ENCODE measurements at regions not wholly inside any gene's neighbourhood (a gene's known extent, or its start where the extent isn't known, plus 50 kb on each side); places are given as distances from the start of the nearest gene placed in this dataset.
"Not testable (repeated sequence)": the region's sequence is repeated elsewhere in the genome, so short reads cannot be mapped to it uniquely, and the experiment has no call there.

- no peak overlapping the region for H3K4me3 ChIP-seq (ENCODE audit: low read length)
- no peak for TF ChIP-seq ZNF274 (IDR thresholded peaks at IDR 0.05; ENCODE audit: low read depth, low read length)
These were observed 443.4 kb downstream of the DTWD2 start for GRCh38 chr5:118544887-118545449.

DNA sequence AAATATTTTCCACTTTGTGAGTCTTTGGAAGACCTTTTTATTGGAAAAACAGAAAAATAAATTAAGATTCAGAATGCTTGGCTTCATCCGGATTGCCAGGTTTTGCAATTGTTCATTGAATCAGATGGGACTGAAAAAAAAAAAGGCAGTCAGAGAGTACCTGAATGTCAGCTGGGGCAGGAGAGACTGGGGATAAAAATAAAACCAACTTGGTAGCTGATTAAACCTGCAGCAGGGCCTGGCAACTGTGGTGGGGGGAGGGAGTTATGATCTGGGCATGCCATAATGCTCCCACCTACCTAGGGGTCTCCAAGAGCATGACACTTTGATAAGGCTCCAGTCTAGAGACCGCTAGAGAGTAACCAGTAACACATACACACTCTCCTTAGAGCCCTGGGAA lies 454.4 kb downstream of the DTWD2 start:
- TF ChIP-seq ZNF274 (IDR thresholded peaks at IDR 0.05; ENCODE audit: low read depth, low read length): no peak
- H3K4me3 ChIP-seq (ENCODE audit: low read length): no peak overlapping the region

DNA sequence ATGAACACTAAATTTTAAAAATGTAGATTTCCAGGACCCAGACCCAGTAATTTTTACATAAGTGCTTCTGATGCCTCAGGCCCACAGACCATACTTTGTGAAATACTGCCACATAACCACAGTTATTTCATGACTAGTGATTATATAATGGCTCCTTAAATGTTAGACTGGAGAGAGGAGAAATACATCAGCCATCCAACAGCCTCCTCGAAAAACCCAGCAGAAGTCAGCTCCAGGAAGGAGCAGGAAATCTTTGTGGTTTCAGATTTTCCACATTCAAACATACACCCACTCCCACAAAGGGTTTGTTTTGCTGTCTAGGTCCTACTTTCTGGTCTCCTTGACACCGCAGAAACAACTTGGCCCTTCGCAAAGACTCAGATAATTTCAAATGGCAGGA lies 455.2 kb downstream of the DTWD2 start:
- TF ChIP-seq ZNF274 (IDR thresholded peaks at IDR 0.05; ENCODE audit: low read depth, low read length): no peak

DNA sequence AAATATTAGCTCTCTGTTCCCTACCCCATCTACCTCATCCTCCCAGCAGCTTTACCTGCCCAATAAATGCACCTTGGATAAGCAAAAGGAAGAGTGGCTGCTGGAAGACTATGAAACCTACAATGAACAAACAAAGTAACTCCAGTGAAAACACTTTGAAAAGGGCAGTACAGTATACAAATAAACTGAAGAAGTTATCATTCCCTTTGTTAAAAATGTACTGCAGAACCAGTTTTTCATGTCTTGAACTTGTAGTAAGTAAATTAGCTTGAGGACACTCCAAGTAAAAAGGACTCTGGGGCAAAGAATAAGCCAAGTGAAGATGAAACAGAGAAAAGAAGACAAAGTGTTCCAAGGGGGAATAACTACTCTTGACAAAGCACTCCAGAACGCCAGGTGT lies 457.1 kb downstream of the DTWD2 start:
- no peak for TF ChIP-seq ZNF274 (IDR thresholded peaks at IDR 0.05; ENCODE audit: low read depth, low read length)
- no peak overlapping the region for H3K4me3 ChIP-seq (ENCODE audit: low read length)

More for the DNA sequence above, 455.2 kb downstream of the DTWD2 start:
- H3K4me3 ChIP-seq (ENCODE audit: low read length): no peak overlapping the region

- TF ChIP-seq ZNF274 (IDR thresholded peaks at IDR 0.05; ENCODE audit: low read depth, low read length): no peak
- no peak overlapping the region for H3K4me3 ChIP-seq (ENCODE audit: low read length)
These were observed 458.8 kb downstream of the DTWD2 start for GRCh38 chr5:118529361-118530144.

DNA sequence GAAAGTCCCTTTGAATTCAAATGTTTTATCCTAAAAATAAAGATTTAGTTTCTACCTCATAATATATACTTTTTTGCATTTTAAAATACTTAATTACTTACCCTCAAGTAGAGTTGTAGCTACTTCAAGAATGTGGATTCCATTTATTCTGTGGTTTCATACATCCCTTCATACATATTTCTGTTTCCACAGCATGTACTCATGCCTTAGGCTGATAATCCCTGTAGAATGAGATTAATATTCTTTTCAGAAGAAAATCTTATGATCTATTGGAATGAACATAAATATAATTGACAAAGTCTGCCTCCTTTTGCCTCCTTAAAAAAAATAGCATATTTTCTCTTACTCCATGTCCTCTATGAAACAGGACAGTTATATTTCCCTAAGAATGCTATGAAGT lies 465.7 kb downstream of the DTWD2 start:
- TF ChIP-seq ZNF274 (IDR thresholded peaks at IDR 0.05; ENCODE audit: low read depth, low read length): no peak
- no peak overlapping the region for H3K4me3 ChIP-seq (ENCODE audit: low read length)

- no peak overlapping the region for H3K4me3 ChIP-seq (ENCODE audit: low read length)
- TF ChIP-seq ZNF274 (IDR thresholded peaks at IDR 0.05; ENCODE audit: low read depth, low read length): no peak
These were observed 467.5 kb downstream of the DTWD2 start for GRCh38 chr5:118520771-118521415.

DNA sequence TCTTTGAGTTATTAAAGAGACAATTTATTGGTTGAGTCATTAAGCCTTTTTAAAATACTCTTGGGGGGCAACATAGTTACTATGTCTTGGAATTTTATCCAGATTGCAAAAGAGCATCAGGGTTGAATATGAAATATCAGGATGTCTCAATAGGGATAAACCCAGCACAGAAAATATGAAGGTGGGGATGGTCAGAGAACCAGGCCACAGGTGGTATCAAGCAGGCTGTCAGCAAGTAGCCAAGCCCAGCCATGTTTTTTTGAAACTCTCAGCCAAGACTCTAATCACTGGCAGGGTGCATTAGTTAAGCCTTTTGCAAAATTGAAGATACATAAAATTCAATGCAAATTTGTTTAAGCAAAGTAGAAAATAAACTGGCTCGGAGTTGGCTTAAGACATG lies 468.9 kb downstream of the DTWD2 start:
- TF ChIP-seq ZNF274 (IDR thresholded peaks at IDR 0.05; ENCODE audit: low read depth, low read length): no peak
- H3K4me3 ChIP-seq (ENCODE audit: low read length): no peak overlapping the region

- H3K4me3 ChIP-seq (ENCODE audit: low read length): no peak overlapping the region
- TF ChIP-seq ZNF274 (IDR thresholded peaks at IDR 0.05; ENCODE audit: low read depth, low read length): no peak
These were observed 469.6 kb downstream of the DTWD2 start for GRCh38 chr5:118518720-118519119.

- no peak overlapping the region for H3K4me3 ChIP-seq (ENCODE audit: low read length)
- no peak for TF ChIP-seq ZNF274 (IDR thresholded peaks at IDR 0.05; ENCODE audit: low read depth, low read length)
These were observed 476.5 kb downstream of the DTWD2 start for GRCh38 chr5:118511846-118512245.

GRCh38 chr5:118506217-118506852 lies 482.0 kb downstream of the DTWD2 start:
- H3K4me3 ChIP-seq (ENCODE audit: low read length): no peak overlapping the region
- TF ChIP-seq ZNF274 (IDR thresholded peaks at IDR 0.05; ENCODE audit: low read depth, low read length): no peak

- not testable (repeated sequence) for H3K4me3 ChIP-seq (ENCODE audit: low read length)
These were observed 486.1 kb downstream of the DTWD2 start for GRCh38 chr5:118502232-118502631.

GRCh38 chr5:118491351-118491750 lies 497.0 kb downstream of the DTWD2 start:
- H3K4me3 ChIP-seq (ENCODE audit: low read length): no peak overlapping the region
- TF ChIP-seq ZNF274 (IDR thresholded peaks at IDR 0.05; ENCODE audit: low read depth, low read length): no peak

DNA sequence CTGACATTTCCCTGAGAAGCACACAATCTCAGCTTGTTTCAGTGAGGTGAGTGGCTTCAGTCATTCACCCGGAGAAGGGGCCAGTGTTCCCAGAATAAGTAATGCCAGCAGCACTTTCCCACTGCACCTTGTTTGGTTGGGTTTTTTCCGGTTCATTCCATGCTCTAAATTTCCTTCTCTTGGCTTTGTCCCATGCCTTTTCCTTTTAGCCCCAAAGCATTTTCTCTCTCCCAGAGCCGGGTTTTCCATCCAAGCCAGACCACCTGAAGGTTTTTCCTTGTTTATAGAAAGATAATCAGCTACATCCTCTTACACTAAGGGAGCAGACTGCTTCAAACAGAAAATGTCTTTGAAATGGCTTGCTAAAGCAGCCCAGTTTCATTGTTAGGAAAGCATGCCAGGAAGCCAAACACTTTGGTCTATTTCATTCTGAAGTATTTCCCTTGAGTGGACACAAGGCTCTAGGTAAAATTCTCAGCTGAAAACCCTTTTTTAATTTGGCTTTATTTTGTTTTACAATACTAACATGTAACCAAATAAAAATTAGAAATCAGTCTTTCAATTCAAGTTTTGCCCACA lies 501.6 kb downstream of the DTWD2 start:
- H3K4me3 ChIP-seq (ENCODE audit: low read length): no peak overlapping the region
- no peak for TF ChIP-seq ZNF274 (IDR thresholded peaks at IDR 0.05; ENCODE audit: low read depth, low read length)

Data from GM08714 (cell line).